HG03135 (cell line): ENCODE measurements at regions not wholly inside any gene's neighbourhood (a gene's known extent, or its start where the extent isn't known, plus 50 kb on each side); places are given as distances from the start of the nearest gene placed in this dataset.
"Not testable (repeated sequence)": the region's sequence is repeated elsewhere in the genome, so short reads cannot be mapped to it uniquely, and the experiment has no call there.

Source experiments
- ATAC-seq: cut with Tn5 transposase; IDR thresholded peaks from one replicate; pipeline ENCODE4 v1.9.1; 2021; ENCODE audit warnings: mild to moderate bottlenecking, moderate library complexity; ENCODE audit not compliant: unreplicated experiment

DNA sequence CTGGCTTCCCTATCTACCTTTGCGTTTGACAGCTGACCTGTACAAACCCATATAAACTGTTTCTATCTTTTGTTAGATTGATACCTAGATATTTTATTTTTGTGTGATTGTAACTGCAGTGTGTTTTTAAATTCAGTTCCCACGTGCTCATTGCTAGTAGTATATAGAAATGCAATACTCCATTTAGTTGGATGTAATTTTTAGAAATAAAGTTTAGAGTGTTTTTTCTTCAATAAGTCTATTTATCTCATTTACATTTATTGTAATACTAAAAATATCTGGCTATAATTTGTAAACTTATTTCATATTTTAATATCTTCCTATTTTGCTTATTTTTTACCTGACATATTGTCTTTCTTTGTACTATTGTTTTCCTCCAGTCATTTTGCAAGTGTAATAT is 329.7 kb upstream of the ADARB2 start:
- ATAC-seq = no peak

- ATAC-seq = no peak
Observed at GRCh38 chr10:2054728-2055127, 317.4 kb upstream of the ADARB2 start.

DNA sequence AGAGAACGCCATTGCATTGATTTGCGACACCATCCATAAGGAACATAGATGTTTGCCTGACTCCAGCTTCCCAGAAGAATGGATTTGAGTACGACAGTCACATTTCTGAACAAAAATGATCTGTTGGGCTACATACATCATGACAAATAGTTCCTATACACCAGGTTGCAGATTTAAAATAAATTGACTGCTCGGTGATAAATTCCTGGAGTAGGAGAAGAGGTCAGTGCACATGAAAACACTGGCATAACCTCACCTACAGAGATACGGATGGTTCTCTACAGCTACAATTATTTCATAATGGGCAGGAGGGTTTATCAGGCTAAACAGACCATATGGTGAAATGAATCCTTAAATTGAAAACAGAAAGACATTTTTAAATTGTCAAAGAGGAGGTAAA is 316.5 kb upstream of the ADARB2 start:
- ATAC-seq = no peak

DNA sequence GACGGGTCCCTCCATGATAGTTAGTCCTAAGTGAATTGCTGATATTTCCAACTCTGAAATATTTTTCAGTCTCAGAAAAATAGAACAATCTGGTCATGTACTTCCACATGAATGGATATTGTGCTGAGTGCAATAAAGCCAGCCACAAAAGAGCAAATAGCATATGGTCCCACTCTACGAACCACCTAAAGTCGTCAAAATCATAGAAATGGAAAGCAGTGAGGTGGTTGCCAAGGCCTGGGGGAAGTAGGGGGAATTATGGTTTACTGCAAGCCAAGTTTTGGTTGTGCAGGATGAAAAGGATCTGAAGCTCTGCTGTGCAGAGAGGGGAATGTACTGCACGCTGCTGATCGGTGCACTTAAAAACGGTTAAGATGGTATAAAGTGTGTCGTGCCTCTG is 313.8 kb upstream of the ADARB2 start:
- ATAC-seq = no peak

- ATAC-seq = no peak
Observed at GRCh38 chr10:2049560-2049959, 312.2 kb upstream of the ADARB2 start.

DNA sequence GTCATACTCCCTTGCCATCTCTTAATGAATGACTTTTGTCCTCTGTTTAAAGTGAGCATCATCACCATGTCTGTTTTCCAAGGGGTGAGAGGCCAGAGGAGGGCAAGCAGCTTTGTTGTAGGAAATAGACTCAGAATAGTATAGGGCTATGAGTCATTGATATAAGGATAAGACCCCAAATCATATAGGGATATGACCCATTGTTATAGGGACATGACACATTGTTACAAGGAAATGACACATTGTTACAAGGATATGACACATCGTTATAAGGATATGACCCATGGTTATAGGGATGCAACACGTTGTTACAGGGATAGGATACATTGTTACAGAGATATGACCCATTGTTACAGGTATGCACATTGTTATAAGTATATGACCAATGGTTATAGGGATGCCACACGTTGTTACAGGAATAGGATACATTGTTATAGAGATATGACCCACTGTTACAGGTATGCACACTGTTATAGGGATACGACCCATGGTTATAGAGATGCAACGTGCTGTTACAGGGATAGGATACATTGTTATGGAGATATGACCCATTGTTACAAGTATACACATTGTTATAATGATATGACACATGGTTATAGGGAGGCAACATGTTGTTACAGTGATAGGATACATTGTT is 311.1 kb upstream of the ADARB2 start:
- ATAC-seq = no peak

GRCh38 chr10:2047679-2048078 is 310.4 kb upstream of the ADARB2 start:
- no peak for ATAC-seq

DNA sequence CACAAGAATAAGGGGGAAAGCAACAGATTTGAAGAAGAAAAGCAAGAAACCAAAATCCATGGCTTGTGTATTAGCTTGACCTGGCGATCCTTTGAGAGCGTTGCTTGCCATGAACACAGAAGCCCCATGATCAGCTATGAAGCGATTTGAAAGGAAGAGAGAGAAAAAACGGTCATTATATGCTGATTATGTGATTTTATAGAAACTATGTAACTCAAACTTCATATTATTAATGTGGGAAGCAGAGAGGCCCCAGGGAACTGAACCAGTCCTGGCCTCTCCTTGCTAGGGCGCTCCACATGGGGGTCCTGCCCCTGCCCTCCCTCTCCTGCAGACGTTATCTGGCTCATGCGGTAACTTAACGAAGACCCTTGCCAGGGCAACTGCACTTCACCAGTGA is 306.1 kb upstream of the ADARB2 start:
- no peak for ATAC-seq

DNA sequence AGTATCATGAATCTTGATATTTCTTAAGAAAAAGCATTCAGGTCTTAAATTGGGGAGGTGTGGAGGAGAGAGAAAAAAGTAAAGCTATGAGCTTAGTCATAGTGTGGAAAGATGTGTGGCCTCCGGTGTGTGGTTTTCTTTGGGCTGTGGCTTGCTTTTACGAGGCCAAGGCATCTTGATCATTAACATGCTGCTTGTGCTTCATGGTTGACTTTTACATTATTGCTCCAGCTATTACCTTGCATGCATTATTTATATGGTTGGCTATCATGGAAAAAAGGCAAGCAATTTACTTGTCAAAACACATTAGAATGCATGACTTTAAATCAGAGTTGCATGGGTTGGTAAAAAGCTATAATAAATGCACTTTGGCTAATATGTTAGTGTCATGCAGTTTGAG is 300.7 kb upstream of the ADARB2 start:
- ATAC-seq = no peak

DNA sequence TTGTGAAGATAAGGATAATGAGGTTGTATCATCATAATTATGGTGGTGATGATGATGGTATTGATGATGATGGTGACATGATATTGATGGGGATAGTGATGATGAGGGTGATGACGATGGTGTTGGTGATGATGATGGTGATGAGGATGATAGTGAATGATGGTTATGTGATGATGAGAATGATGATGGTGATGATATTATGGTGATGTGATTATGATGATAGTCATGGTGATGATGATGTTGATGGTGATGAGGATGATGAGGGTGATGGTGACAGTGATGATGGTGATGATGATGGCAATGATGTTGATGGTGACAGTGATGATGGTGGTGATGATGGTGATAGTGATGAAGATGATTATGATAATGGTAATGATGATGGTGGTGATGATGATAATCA is 299.9 kb upstream of the ADARB2 start:
- no peak for ATAC-seq

DNA sequence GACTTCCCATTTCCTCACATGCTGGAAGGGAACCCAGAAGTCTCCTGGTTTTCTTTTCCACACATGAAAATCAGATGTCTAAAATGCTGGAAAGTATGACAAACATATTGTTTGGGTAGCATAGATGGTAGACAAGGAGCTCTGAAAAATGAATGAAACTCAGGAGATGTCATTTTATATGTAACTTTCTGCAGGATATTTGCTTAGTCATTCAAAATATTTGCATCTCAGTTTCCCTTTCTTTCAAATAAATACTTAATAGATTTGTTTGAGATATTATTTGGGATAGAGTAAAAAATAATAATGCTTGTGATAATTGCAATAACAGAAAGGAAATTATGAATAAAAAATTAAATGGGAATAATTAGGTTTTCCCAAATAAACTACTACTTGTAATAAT is 298.9 kb upstream of the ADARB2 start:
- no peak for ATAC-seq

DNA sequence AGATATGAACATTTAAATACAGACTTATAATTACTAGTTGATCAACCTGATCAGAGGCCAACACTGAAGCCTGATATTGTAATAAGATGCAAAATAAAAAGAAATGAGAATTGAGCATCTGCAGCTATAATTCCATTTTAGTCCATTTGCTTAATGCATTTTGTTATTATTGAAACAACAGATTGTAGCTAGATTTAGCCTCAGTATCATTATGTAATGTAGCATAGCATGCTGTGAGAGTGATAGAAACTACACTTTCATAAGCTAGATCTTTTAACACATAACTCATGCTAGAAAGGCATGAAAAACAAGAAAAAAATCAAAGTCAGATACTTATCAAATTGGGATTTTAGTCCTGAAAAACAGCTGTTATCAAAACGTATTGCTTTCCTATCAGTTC is 292.7 kb upstream of the ADARB2 start:
- ATAC-seq = no peak

DNA sequence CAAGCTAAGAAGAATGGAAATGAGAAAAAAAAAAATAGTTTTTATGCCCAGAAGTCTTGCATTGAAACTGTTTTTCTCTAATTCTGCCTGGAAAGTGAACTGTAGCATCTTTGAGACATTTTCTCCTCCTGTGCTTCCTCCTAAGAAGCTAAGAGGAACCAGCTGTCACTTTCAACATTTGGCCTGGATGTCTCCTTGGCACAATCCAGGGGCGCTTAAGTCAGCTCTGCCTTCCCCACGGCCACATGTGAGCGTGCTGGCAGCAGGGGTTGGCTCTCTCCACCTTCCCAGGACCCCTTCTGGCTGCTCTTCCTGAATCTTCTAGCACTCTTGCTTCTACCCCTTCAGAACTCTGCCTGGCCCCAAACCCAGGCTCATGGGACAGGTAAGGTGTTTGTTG is 289.6 kb upstream of the ADARB2 start:
- ATAC-seq = no peak

DNA sequence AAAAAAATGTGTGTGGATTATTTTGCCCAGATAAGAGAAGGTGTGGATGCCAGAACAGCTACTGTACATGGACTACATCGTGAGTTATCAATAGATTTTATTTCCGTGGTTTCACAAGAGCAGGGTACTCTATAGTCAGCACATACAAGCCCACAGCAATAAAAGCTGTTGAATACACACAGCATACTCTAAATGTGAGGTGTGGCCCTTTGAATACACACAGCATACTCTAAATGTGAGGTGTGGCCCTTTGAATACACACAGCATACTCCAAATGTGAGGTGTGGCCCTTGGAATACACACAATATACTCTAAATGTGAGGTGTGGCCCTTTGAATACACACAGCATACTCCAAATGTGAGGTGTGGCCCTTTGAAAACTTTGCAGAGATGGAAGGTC is 287.4 kb upstream of the ADARB2 start:
- ATAC-seq = not testable (repeated sequence)

GRCh38 chr10:2023687-2024086 is 286.4 kb upstream of the ADARB2 start:
- no peak for ATAC-seq

- no peak for ATAC-seq
Observed at GRCh38 chr10:2022401-2022800, 285.1 kb upstream of the ADARB2 start.

DNA sequence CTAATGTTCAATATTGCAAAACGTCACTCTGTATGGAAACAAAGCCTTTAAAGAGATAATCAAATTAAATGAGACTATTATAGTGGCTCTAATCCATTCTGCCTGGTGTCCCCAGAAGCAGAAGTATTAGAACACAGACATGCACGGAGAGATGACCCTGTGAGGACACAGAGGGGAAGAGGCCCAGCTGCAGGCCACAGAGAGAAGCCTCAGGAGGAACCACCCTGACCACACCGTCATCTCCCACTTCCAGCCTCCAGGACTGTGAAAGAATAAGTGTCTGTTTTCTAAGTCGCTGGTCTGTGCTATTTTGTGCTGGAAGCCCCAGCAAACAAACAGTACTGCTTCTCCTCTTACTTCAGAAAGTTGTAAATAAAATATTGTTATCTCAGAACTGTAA is 283.5 kb upstream of the ADARB2 start:
- no peak for ATAC-seq

DNA sequence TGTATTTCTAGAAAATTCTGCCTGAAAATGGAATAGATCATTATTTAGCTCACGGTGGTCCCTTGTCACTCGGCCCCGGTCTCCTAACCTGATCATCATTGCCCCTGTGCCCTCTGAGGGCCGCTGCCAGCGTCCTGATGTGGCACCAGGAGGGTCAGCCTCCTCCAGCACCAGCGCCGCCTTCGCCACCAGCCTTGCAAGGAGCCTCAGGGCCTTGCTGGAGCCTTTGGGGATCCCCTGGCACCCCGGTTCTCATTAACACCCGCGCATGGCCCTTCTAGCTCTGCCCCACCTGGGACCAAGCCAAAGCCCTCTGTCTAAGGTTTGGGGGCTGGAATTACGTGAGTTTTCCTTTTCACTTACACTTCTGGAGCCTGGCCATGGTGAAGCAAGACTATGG is 282.5 kb upstream of the ADARB2 start:
- ATAC-seq = no peak

GRCh38 chr10:2019281-2019680 is 282.0 kb upstream of the ADARB2 start:
- ATAC-seq = no peak

DNA sequence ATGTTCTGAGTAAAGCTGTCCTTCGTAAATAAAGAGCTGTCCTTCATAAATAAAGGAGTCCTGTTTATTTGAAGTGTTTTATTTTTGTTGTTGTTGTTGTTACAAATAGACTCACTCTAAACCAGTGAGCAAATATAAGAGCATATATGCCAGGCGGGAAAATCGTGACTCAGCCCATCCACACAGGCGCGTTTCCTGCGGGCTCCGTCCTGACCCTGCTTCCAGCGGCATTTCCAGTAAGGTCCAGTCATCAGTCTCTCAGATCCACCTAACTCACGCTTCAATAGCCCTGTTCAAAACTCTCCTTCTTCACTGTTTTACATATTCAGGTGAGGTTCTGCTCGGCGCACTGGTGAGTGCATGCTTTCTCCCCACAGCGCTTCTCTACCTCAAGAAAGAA is 277.2 kb upstream of the ADARB2 start:
- ATAC-seq = no peak

GRCh38 chr10:2012209-2012608 is 274.9 kb upstream of the ADARB2 start:
- ATAC-seq = no peak

- ATAC-seq = no peak
Observed at GRCh38 chr10:2011106-2011716, 273.9 kb upstream of the ADARB2 start.

DNA sequence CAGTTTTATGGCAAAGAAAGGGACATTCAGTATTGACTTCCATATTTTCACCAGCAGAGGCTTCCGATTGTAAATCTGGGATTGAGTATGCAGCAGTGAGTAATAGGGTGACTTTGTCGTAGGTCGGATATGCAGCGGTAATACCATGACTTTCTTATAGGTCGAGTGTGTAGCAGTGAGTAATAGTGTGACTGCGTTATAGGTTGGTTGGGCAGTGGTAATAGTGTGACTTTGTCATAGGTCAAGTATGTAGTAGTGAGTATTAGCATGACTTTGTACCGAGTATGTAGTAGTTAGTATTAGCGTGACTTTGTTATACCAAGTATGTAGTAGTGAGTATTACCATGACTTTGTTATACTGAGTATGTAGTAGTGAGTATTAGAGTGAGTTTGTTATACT is 268.2 kb upstream of the ADARB2 start:
- no peak for ATAC-seq
